ENCODE measurements at regions not wholly inside any gene's neighbourhood (a gene's known extent, or its start where the extent isn't known, plus 50 kb on each side); places are given as distances from the start of the nearest gene placed in this dataset.

DNA sequence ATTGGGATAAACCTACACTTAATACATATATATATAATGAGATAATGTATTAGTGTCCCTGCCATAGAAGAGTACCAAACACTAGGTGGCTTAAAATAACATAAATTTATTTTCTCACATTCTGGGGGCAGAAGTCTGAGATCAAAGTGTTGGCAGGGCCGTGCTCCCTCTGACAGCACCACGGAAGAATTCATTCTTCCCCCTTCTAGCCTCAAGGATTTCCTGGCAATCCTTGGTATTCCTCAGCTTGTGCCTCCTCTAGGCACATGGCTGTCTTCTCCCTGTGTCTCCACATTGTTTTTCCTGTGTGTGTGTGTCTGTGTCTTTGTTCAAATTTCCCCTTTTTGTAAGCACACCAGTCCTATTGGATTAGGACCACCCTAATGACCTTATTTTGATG, 115.2 kb upstream of the AGBL1 start:
- Histone ChIP-seq H3K36me3 (ENCODE audit: control insufficient read depth, insufficient read depth, low read length) (no peaks in the 10 kb centered on the region), H3K9ac (ENCODE audit: extremely low read depth, low read length, poor library complexity, severe bottlenecking) (no peak overlapping the region), H3K4me3 (ENCODE audit: low read length) (no peak overlapping the region), H3K27ac (ENCODE audit: low read depth, low read length) (no peak overlapping the region), H3K9me3 (ENCODE audit: control insufficient read depth, low read length) (no peaks in the 10 kb centered on the region), H3K4me1 (ENCODE audit: control insufficient read depth, insufficient read depth, low read length) (no peaks in the 10 kb centered on the region), H3K27me3 (ENCODE audit: control insufficient read depth, insufficient read depth, low read length, poor library complexity, severe bottlenecking) (no peaks in the 10 kb centered on the region)
- H3K36me3 Mint-ChIP-seq (ENCODE audit: low read depth): no peaks in the 10 kb centered on the region
- 73 to 75% methylated on average over 2 of the region's 2 CpGs for WGBS, 2 experiments (ENCODE audit: insufficient coverage in 1 of 2, insufficient read length in 1 of 2)
- no peaks in the 10 kb centered on the region for H3K4me1 Mint-ChIP-seq
- TF ChIP-seq, protein P1, sequence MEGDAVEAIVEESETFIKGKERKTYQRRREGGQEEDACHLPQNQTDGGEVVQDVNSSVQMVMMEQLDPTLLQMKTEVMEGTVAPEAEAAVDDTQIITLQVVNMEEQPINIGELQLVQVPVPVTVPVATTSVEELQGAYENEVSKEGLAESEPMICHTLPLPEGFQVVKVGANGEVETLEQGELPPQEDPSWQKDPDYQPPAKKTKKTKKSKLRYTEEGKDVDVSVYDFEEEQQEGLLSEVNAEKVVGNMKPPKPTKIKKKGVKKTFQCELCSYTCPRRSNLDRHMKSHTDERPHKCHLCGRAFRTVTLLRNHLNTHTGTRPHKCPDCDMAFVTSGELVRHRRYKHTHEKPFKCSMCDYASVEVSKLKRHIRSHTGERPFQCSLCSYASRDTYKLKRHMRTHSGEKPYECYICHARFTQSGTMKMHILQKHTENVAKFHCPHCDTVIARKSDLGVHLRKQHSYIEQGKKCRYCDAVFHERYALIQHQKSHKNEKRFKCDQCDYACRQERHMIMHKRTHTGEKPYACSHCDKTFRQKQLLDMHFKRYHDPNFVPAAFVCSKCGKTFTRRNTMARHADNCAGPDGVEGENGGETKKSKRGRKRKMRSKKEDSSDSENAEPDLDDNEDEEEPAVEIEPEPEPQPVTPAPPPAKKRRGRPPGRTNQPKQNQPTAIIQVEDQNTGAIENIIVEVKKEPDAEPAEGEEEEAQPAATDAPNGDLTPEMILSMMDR (conservative IDR thresholded peaks at IDR 0.05): no peak
- no peak overlapping the region for H3K4me3 Mint-ChIP-seq
- no peaks in the 10 kb centered on the region for H3K9me3 Mint-ChIP-seq
- H3K27me3 Mint-ChIP-seq (ENCODE audit: insufficient read depth): peaks cover 3% of the 10 kb centered on the region
- DNase-seq: no peak
- H3K27ac Mint-ChIP-seq: no peak overlapping the region

DNA sequence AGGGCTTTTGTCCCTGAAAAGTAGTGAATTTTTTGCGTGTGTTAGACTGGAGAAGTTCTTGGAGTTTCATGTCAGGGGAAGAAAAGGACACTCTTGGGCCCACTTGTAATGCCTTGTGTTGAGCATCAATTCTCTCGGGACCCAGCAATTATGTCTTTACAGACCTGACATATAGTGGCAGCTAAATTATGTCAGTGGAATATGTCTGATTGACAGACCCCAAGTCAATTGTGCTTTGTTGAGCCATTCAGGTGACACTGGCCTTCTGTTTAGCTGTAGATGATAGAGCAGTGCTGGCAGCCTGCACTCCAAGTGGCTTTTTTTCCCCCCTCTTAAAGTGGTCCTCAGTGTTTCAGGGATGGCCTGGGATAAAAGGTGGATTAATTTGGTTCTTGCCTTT, 112.1 kb upstream of the AGBL1 start:
- 63 to 77% methylated on average over 1 to 2 of the region's 2 CpGs for WGBS, 2 experiments (ENCODE audit: insufficient coverage in 1 of 2, insufficient read length in 1 of 2)
- Mint-ChIP-seq H3K9me3 (no peaks in the 10 kb centered on the region), H3K27ac (no peak overlapping the region), H3K27me3 (ENCODE audit: insufficient read depth) (peaks cover 3% of the 10 kb centered on the region), H3K36me3 (ENCODE audit: low read depth) (no peaks in the 10 kb centered on the region), H3K4me1 (no peaks in the 10 kb centered on the region), H3K4me3 (no peak overlapping the region)
- DNase-seq: no peak
- no peaks in the 10 kb centered on the region for H3K9me3 ChIP-seq (ENCODE audit: control insufficient read depth, low read length)
- peak overlapping the region; percentile 12 for H3K27ac ChIP-seq (ENCODE audit: low read depth, low read length)
- H3K4me1 ChIP-seq (ENCODE audit: control insufficient read depth, insufficient read depth, low read length): no peaks in the 10 kb centered on the region
- no peak overlapping the region for H3K9ac ChIP-seq (ENCODE audit: extremely low read depth, low read length, poor library complexity, severe bottlenecking)
- H3K36me3 ChIP-seq (ENCODE audit: control insufficient read depth, insufficient read depth, low read length): no peaks in the 10 kb centered on the region
- no peak overlapping the region for H3K4me3 ChIP-seq (ENCODE audit: low read length)
- H3K27me3 ChIP-seq (ENCODE audit: control insufficient read depth, insufficient read depth, low read length, poor library complexity, severe bottlenecking): no peaks in the 10 kb centered on the region
- TF ChIP-seq, protein P1 (conservative IDR thresholded peaks at IDR 0.05): no peak

DNA sequence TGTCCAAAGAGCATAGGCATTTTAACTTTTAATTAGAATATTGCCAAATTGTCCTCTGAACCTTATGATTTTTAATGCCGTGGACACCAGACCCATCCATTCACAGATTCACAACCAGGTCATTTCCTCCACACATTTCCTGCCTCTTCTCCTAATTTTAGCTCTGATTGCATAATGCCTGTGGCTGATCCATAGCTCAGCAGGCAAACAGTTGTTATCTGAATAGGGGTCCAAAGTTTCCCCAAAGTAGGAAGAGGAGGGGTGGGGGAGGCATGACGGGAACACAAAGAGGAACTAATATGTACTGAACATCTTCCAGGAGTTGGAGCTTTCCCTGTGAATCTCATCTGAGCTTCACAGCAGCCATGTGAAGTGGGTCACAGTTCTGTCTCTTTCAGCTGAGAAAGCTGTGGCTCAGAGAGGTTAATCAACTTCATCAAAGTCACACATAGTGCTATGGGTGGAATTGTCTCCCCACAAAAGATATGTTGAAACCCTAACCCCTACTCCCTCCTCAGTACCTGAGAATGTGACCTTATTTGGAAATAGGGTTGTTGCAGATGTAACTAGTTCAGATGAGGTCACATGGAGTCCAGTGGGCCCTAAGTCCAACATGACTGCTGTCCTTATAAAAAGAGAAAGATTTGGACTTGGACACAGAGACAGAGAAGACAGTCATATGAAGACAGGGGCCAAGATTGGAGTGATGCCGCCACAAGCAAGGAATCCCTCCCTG, 106.7 kb upstream of the AGBL1 start:
- Histone ChIP-seq H3K9ac (ENCODE audit: extremely low read depth, low read length, poor library complexity, severe bottlenecking) (no peak overlapping the region), H3K27me3 (ENCODE audit: control insufficient read depth, insufficient read depth, low read length, poor library complexity, severe bottlenecking) (no peaks in the 10 kb centered on the region), H3K4me1 (ENCODE audit: control insufficient read depth, insufficient read depth, low read length) (no peaks in the 10 kb centered on the region), H3K4me3 (ENCODE audit: low read length) (no peak overlapping the region), H3K9me3 (ENCODE audit: control insufficient read depth, low read length) (no peaks in the 10 kb centered on the region), H3K36me3 (ENCODE audit: control insufficient read depth, insufficient read depth, low read length) (no peaks in the 10 kb centered on the region), H3K27ac (ENCODE audit: low read depth, low read length) (no peak overlapping the region)
- H3K27me3 Mint-ChIP-seq (ENCODE audit: insufficient read depth): no peaks in the 10 kb centered on the region
- no peak overlapping the region for H3K4me3 Mint-ChIP-seq
- TF ChIP-seq, protein P1 (conservative IDR thresholded peaks at IDR 0.05): no peak
- H3K9me3 Mint-ChIP-seq: peaks cover 6% of the 10 kb centered on the region
- H3K27ac Mint-ChIP-seq: no peak overlapping the region
- WGBS, 2 experiments (ENCODE audit: insufficient coverage in 1 of 2, insufficient read length in 1 of 2): 89 to 96% methylated on average over 3 of the region's 3 CpGs
- no peaks in the 10 kb centered on the region for H3K36me3 Mint-ChIP-seq (ENCODE audit: low read depth)
- DNase-seq: no peak
- no peaks in the 10 kb centered on the region for H3K4me1 Mint-ChIP-seq

Data from endodermal cell (in vitro differentiated cells).